T follicular helper cell (primary cell): ENCODE measurements at regions not wholly inside any gene's neighbourhood (a gene's known extent, or its start where the extent isn't known, plus 50 kb on each side); places are given as distances from the start of the nearest gene placed in this dataset.

ENCODE experiments used
- DNase-seq: peaks from one replicate; pipeline ENCODE4 v3.0.0-alpha.2; 2020; ENCODE audit warnings: low read depth

GRCh38 chr19:31089681-31090080 is 259.6 kb downstream of the TSHZ3 start:
- no peak for DNase-seq

GRCh38 chr19:31085125-31085524 is 264.1 kb downstream of the TSHZ3 start:
- DNase-seq, result no peak

GRCh38 chr19:31083105-31083504 is 266.1 kb downstream of the TSHZ3 start:
- DNase-seq, result no peak

- no peak for DNase-seq
Measured at GRCh38 chr19:31075146-31075655, 274.0 kb downstream of the TSHZ3 start.

- DNase-seq, result no peak
Measured at GRCh38 chr19:31074199-31075125, 274.8 kb downstream of the TSHZ3 start.

- no peak for DNase-seq
Measured at GRCh38 chr19:31073485-31074198, 275.6 kb downstream of the TSHZ3 start.

GRCh38 chr19:31072451-31072850 is 276.8 kb downstream of the TSHZ3 start:
- DNase-seq, result no peak

GRCh38 chr19:31071136-31071855 is 277.9 kb downstream of the TSHZ3 start:
- no peak for DNase-seq

- no peak for DNase-seq
Measured at GRCh38 chr19:31070146-31071065, 278.8 kb downstream of the TSHZ3 start.

- DNase-seq, result no peak
Measured at GRCh38 chr19:31068268-31068667, 281.0 kb downstream of the TSHZ3 start.

- no peak for DNase-seq
Measured at GRCh38 chr19:31066385-31066784, 282.9 kb downstream of the TSHZ3 start.

GRCh38 chr19:31064491-31064890 is 284.7 kb downstream of the TSHZ3 start:
- DNase-seq, result no peak

GRCh38 chr19:31058676-31059340 is 290.4 kb downstream of the TSHZ3 start:
- no peak for DNase-seq

- DNase-seq, result no peak
Measured at GRCh38 chr19:31057476-31057875, 291.8 kb downstream of the TSHZ3 start.

- no peak for DNase-seq
Measured at GRCh38 chr19:31055454-31055853, 293.8 kb downstream of the TSHZ3 start.

GRCh38 chr19:31054430-31054829 is 294.8 kb downstream of the TSHZ3 start:
- peak; percentile 7 for DNase-seq

- DNase-seq, result no peak
Measured at GRCh38 chr19:31049431-31049830, 299.8 kb downstream of the TSHZ3 start.

GRCh38 chr19:31046024-31046423 is 303.2 kb downstream of the TSHZ3 start:
- no peak for DNase-seq

- no peak for DNase-seq
Measured at GRCh38 chr19:31041461-31041860, 307.8 kb downstream of the TSHZ3 start.

GRCh38 chr19:31039151-31039550 is 310.1 kb downstream of the TSHZ3 start:
- DNase-seq, result no peak
